ENCODE measurements at regions not wholly inside any gene's neighbourhood (a gene's known extent, or its start where the extent isn't known, plus 50 kb on each side); places are given as distances from the start of the nearest gene placed in this dataset.

- no peak for DNase-seq
Measured at GRCh38 chr2:10201201-10201600, 78.7 kb downstream of the RRM2 start.

DNA sequence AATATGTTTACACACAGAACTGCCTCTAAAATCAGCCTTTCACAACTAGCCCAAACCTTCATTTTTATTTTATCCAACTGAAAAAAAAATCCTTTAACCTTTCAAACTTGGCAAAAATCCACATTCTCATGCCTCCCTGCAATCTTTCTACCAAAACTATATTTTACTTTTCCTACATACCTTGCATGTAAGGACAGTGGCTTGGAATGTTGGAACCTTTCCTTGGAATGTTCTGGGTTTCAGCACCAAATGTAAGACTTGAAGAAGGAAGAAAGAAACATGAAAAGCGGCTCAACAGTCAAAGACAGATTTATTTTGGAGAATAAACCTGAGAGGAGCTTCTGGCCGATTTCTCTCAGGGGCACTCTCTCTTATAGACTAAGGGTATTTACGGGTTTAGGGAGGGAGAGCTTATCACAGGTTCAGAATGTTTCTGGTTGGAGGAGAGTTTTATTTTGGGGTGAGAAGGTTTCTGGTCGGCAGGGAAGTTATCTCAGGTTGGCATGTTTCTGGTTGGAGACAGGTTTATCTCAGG lies 79.7 kb downstream of the RRM2 start:
- no peak for DNase-seq

GRCh38 chr2:10204326-10205161 lies 82.0 kb downstream of the RRM2 start:
- DNase-seq, result no peak

DNA sequence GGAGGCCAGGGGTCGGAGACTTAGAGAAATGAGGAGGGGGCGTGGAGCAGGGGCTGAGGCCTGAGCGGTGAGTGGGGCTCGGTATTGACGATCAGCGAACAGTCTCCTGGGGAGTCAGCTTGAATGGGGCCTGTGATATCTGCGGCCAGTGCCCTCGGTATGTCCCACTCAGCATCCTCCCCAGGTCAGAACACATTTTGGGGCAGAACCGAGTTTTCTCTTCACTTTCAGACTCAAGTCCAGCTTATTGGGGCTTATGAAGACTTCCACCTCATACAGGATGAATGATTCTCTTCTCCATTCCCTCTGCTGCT lies 82.6 kb downstream of the RRM2 start:
- DNase-seq, result no peak

DNA sequence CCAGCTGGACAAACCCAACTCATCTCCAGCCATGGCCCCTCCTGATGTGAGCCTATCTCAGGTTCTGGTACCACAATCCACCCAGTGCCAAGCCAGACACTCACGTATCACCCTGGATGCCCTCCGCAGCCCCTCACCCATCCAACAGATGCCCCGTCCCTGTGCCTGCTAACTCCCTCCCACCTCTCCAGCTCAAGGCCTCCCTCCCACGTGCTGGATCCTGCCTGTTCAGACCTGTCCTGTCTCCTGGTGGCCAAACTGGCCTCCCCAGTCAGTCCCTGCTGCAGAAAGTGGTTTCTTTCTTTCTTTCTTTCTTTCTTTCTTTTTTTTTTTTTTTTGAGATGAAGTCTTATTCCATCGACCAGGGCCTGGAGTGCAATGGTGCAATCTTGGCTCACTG lies 86.2 kb downstream of the RRM2 start:
- DNase-seq, result no peak

- no peak for DNase-seq
Measured at GRCh38 chr2:10209406-10209935, 86.9 kb downstream of the RRM2 start.

DNA sequence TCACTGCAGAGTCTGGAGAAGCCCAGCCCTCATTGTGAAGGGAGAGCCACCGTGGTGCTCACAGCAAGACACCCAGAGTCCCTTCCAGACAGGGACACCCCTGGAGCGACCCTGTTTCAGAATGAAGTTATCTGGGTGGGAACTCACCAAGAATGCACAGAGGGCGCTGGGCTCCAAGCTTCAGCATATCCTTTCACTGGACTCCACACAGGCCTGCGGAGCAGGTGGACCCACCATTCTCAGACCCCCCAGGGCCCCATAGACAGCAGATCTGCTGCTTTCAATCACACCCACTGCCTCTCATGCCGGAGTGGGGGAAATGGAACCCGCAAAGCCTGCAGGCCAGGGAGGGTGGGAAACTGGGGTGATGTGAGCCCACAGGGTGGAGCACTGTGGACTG lies 87.8 kb downstream of the RRM2 start:
- no peak for DNase-seq

DNA sequence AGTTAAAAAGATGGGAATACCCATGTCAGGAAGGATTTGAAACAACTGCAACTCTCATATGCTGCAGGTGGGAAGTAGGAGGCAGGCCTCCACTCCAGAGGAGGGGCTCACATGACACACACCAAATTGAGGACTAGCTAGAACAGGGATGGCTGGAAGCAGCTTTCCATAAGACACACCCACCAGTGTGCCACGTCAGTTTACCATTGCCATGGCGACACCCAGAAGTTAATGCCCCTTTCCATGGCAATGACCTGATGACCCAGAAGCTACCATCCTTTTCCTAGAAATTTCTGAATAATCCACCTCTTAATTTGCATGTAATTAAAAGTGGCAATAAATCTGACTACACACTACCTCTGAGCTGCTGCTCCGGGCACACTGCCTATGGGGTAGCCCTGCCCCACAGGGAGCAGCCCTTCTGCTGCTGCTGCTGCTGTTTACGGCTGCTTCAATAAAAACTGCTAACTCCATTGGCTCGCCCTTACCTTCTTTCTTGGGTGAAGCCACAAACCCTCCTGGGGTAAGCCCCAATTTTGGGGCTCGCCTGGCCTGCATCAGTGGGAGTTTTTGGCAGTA lies 89.4 kb downstream of the RRM2 start:
- DNase-seq, result no peak

DNA sequence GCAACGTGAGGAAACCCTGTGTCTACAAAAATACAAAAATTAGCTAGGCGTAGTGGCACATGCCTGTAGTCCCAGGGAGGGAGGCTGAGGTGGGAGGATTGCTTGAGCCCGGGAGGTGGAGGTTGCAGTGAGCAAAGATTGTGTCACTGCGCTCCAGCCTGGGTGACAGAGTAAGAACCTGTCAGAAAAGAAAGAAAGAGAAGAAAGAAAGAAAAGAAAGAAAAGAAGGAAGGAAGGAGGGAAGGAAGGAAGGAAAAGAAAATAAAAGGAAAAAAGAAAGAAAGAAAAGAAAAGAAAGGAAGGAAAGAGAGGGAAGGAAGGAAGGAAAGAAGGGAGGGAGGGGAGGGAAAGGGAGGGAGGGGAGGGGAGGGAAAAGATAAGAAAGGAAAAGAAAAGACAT lies 89.9 kb upstream of the HPCAL1 start:
- no peak for DNase-seq

GRCh38 chr2:10214179-10214578 lies 88.5 kb upstream of the HPCAL1 start:
- no peak for DNase-seq

- DNase-seq, result no peak
Measured at GRCh38 chr2:10215393-10215935, 87.2 kb upstream of the HPCAL1 start.

GRCh38 chr2:10216677-10217488 lies 85.8 kb upstream of the HPCAL1 start:
- DNase-seq, result no peak

DNA sequence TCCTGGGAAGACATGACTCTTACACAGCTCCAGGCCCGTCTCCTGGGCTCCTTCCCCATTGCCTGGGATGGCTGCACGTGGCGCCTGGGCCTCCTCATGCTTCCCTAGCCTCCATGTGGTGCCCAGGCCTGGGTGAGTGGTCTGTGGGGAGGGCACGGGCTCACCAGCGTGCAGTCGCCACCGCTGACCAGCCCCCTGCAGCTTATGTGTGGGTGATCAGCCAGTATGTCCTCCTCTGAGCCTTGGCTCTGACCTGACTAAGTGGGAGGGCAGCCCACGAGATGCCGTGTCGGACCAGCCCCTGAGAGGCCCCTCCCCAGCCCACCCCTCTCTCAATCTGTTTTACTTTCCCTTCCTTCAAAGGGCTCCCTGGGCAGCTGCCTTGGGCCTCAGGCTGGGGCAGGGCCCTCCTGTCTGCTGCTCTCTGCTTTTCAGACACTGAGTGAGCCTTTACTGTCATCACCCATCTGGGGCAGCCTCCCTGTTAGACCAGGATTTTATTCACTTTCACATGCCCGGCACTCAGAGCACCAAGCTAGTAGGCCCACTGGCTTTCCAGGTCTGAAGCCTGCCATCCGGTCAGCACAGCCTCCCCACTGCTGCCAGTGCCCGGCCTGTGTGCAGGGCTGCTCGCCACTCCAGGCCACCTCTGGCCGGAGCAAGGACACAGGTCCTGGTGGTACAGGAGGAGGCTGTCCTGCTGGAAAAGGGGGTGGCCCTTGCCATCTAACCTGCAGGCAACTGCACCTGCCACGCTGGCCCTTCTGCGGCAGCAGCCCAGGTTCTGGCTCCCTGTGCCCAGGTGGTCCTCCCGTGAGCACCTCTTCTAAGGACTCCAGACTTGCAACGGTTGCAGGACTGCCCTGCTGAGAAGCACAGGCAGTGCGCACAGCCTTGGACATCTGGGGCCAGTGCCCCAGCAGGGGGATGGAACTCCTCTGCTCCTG lies 84.9 kb upstream of the HPCAL1 start:
- DNase-seq, result no peak

GRCh38 chr2:10220045-10220901 lies 82.4 kb upstream of the HPCAL1 start:
- no peak for DNase-seq

DNA sequence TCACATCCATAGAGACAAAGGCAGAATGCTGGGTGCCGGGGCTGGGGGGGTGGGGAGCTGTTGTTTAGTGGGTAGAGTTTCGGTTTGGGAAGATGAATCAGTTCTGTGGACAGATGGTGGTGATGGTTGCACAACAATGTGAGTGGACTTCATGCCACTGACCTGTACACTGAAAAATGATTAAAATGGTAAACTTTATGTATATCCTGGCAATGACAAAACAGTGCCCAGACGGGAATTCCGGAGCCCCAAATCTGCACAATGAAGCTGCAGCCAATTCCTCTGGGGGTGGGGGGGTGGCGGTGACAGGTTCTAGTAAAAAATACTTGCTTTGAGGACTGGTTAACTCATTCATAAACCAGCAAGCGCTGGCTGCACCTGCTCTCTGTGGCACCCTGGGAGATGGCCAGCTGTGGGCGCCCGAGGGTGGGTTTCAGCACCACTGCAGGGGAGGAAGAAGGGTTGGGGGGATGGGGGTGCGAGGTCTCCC lies 81.8 kb upstream of the HPCAL1 start:
- DNase-seq, result peak in 1 of 3 donors; percentile 12

- no peak for DNase-seq
Measured at GRCh38 chr2:10221443-10221842, 81.3 kb upstream of the HPCAL1 start.

DNA sequence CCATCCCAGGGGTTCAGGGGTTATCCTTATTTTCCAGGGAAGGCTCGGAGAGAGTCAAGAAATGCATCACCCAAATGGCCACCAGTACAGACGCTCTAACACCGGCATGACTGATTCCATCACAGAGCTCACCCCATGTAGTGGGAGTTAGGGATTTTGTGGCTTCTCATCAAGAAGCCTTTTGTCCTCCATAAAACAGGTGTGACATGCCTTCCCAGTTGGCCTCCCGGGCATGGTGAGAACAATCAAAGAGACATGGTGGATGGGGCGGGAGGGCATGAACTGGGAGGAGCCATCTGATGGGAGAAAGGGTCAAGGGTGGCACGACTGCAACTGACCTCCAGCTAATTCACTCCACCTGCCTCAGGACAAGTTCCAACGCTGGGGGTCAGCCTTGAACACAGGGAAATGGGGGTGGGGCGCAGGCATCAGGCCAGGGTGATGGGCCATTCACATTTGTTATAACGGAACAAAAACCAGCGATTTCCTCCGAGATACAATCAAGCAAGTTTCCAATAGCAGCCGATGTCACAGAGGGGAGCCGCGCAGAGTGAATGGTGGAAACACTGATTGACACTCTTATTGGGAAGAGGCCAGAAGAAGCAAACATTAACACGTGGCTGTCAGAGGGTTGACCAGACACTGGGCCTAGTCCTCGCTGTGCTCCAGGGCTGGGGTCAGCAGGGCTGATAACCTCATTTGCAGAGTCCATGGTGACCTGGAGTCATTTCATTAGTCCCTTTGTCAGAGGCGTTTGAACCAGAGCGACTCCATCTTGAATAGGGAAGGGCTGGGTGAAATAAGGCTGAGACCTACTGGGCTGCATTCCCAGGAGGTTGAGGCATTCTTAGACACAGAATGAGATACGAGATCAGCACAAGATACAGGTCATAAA lies 80.5 kb upstream of the HPCAL1 start:
- DNase-seq, result no peak

DNA sequence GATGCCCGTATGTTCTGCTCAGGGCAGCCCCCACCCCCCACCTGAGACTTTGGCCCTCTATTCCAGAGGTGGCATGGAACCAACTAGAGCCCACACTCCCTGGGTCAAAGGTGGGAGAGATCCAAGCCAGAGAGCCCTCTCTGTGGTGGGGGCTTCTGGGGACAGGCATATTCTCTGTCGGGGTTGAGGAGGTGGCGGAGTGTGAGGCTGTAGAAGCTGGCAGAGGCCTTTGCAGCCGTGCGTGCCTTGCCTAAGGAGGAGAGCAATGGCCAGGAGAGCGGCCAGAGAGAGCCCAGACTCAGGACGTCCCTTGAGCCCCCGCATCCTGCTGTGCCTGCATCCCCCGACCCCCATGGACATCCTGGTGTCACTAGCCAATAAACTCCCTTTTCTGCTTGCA lies 79.2 kb upstream of the HPCAL1 start:
- no peak for DNase-seq

DNA sequence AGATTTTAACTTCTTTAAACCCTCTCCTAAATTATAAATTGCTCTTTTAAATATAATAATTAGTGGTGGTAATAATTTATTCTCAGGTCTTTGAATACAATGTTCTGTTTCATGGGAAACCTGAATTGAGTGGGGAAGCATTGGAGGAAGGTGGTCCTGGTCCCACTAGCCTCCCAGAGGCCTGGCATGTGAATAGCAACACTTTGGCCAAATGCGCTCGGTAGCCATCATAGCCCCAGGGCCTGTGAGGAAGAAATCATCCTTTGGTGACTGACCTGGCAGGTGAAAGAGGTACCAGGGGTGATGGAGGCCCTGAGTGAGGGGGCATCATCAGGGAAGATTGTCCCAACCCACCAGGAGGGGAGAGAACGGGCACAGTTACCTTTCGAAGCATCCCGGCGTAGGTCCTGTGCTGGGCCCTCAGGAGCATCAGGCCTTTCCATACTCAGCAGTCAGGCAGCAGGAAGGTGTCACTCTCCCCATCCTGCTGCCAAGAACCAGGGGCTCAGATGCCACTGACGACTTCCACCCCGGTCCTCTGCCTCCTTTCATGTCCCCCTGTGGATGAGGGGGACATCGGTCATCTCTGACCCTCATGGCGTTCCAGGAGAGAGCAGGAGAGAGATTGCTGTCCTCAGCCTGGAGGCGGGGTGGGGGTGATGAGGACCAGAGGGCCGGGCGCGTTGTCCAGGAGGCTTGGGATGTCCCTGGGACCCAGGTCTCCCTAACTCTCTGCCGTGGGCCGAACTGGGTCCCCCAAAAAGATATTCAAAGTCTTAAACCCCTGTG lies 78.6 kb upstream of the HPCAL1 start:
- no peak for DNase-seq
